ENCODE measurements at regions not wholly inside any gene's neighbourhood (a gene's known extent, or its start where the extent isn't known, plus 50 kb on each side); places are given as distances from the start of the nearest gene placed in this dataset.

GRCh38 chr4:33837043-33837838 is 2407.1 kb downstream of the ARAP2 start:
- no peak for TF ChIP-seq POLR2A (IDR thresholded peaks at IDR 0.05)
- no peak for TF ChIP-seq CTCF (IDR thresholded peaks at IDR 0.05)

Data from right lobe of liver (tissue), 4 donors.